Erythroblast (primary cell): ENCODE measurements at regions not wholly inside any gene's neighbourhood (a gene's known extent, or its start where the extent isn't known, plus 50 kb on each side); places are given as distances from the start of the nearest gene placed in this dataset.

Experiments used
- GATA1 ChIP-seq: IDR thresholded peaks from 2 replicates; pipeline ENCODE4 v1.6.1; 2011; ENCODE audit warnings: low read depth, mild to moderate bottlenecking, control low read depth, low read length, moderate library complexity
- POLR2A ChIP-seq: IDR thresholded peaks from 2 replicates; pipeline ENCODE4 v1.6.1; 2011; ENCODE audit warnings: mild to moderate bottlenecking, low read length

- TF ChIP-seq POLR2A (no peak), GATA1 (no peak)
Observed at GRCh38 chr6:169960521-169960885, 209.1 kb downstream of the ERMARD start.
